A549 (cell line): ENCODE measurements at regions not wholly inside any gene's neighbourhood (a gene's known extent, or its start where the extent isn't known, plus 50 kb on each side); places are given as distances from the start of the nearest gene placed in this dataset.

Source experiments
- ATAC-seq, 2 experiments: fragments of 200-7000 bp in 1 of 2; fragments of >200 bp in 1 of 2; cut with Nextera tagmentation in 1 of 2; cut with Tn5 transposase in 1 of 2; 3 replicates each; pipeline versions ENCODE4 v1.8.0 to v1.9.1; 2018 to 2020; ENCODE audit warnings: mild to moderate bottlenecking in 1 of 2, moderate library complexity in 1 of 2
- CTCF ChIA-PET: fragments of 300-600 bp; sonication (Branson Sonifier 250); formaldehyde crosslinking; extraction: SDS; loops from one replicate; lab custom pipeline; 2021; ENCODE audit warnings: antibody characterized with exemption, inconsistent platforms; lab: Yijun Ruan, JAX
- POLR2A ChIA-PET: fragments of 350-600 bp; formaldehyde crosslinking; extraction: SDS; loops from one replicate; lab custom pipeline; 2021; ENCODE audit warnings: antibody characterized with exemption, inconsistent platforms; lab: Yijun Ruan, JAX
- DNase-seq, 2 experiments: peaks; one replicate each; pipeline versions ENCODE4 v3.0.0 to v3.0.0-alpha.2; 2011 to 2016; ENCODE audit warnings: low read depth in 1 of 2, low spot score in 1 of 2
- FAIRE-seq: peaks from 2 replicates; lab custom pipeline; 2011; peaks lifted over from hg19 to GRCh38; lab: Jason Lieb, UNC
- H3K27ac ChIP-seq, 2 experiments: fragments of >200 bp; sonication (Bioruptor Twin); formaldehyde crosslinking; 3 replicates each; pipeline ENCODE4 v1.5.1; 2016 to 2017
- H3K4me1 ChIP-seq: fragments of >200 bp; sonication (Bioruptor Twin); formaldehyde crosslinking; 3 replicates; pipeline ENCODE4 v1.6.1; 2016
- H3K4me2 ChIP-seq: fragments of >200 bp; sonication (Bioruptor Twin); formaldehyde crosslinking; 3 replicates; pipeline ENCODE4 v1.6.1; 2016
- H3K4me3 ChIP-seq: fragments of >200 bp; sonication (Bioruptor Twin); formaldehyde crosslinking; 3 replicates; pipeline ENCODE4 v1.5.1; 2016
- H3K9me3 ChIP-seq: fragments of >200 bp; sonication (Bioruptor Twin); formaldehyde crosslinking; 3 replicates; pipeline ENCODE4 v1.6.1; 2016
- BHLHE40 ChIP-seq: IDR thresholded peaks from 2 replicates; pipeline ENCODE4 v1.6.1; 2012; ENCODE audit warnings: low read depth, low read length, inconsistent platforms
- CBX2 ChIP-seq: fragments of 200-600 bp; sonication (generic); IDR thresholded peaks from 2 replicates; pipeline ENCODE4 v1.6.1; 2016; ENCODE audit warnings: low read depth, mild to moderate bottlenecking, borderline replicate concordance
- CBX8 ChIP-seq: fragments of 200-600 bp; sonication (generic); IDR thresholded peaks from 2 replicates; pipeline ENCODE4 v1.6.1; 2016
- CEBPB ChIP-seq, 2 experiments: fragments of >200 bp in 1 of 2; sonication (Bioruptor Twin) in 1 of 2; formaldehyde crosslinking in 1 of 2; IDR thresholded peaks; 2 replicates each; pipeline ENCODE4 v1.6.1; 2012 to 2016
- EHMT2 ChIP-seq: fragments of 200-600 bp; sonication (generic); IDR thresholded peaks from 2 replicates; pipeline ENCODE4 v1.6.1; 2016; ENCODE audit warnings: antibody characterized with exemption, low read depth, mild to moderate bottlenecking, moderate library complexity
- ELK1 ChIP-seq: fragments of 150-350 bp; IDR thresholded peaks from 2 replicates; pipeline ENCODE4 v1.6.1; 2014; ENCODE audit warnings: low read depth, mild to moderate bottlenecking, low read length
- EP300 ChIP-seq, 2 experiments: fragments of >200 bp; sonication (Bioruptor Twin); formaldehyde crosslinking; IDR thresholded peaks; 2 replicates in 1 of 2; 3 replicates in 1 of 2; pipeline ENCODE4 v1.6.1; 2016 to 2017
- FOSB ChIP-seq: fragments of 250-450 bp; sonication (Bioruptor Pico); IDR thresholded peaks from 2 replicates; pipeline ENCODE4 v1.5.0; 2020; ENCODE audit warnings: mild to moderate bottlenecking, moderate library complexity
- HDAC2 ChIP-seq: fragments of 200-600 bp; sonication (generic); IDR thresholded peaks from 2 replicates; pipeline ENCODE4 v1.6.1; 2016
- HEYL ChIP-seq: fragments of 250-450 bp; sonication (Bioruptor Pico); IDR thresholded peaks from 2 replicates; pipeline ENCODE4 v1.8.0; 2021; ENCODE audit warnings: mild to moderate bottlenecking, moderate library complexity
- HOXA7 ChIP-seq: fragments of 250-450 bp; sonication (Bioruptor Pico); IDR thresholded peaks from 2 replicates; pipeline ENCODE4 v1.5.0; 2020; ENCODE audit warnings: mild to moderate bottlenecking, moderate library complexity
- JUNB ChIP-seq: fragments of >200 bp; sonication (Bioruptor Twin); formaldehyde crosslinking; IDR thresholded peaks from 2 replicates; pipeline ENCODE4 v1.6.1; 2016
- KDM1A ChIP-seq: fragments of 200-600 bp; sonication (generic); IDR thresholded peaks from 2 replicates; pipeline ENCODE4 v1.6.1; 2016; ENCODE audit warnings: low read depth, mild to moderate bottlenecking
- MAFK ChIP-seq: fragments of 450-650 bp; IDR thresholded peaks from 2 replicates; pipeline ENCODE4 v1.6.1; 2014; ENCODE audit not compliant: partially characterized antibody
- MAX ChIP-seq: IDR thresholded peaks from 2 replicates; pipeline ENCODE4 v1.6.1; 2012
- NR3C1 ChIP-seq: fragments of >200 bp; sonication (Bioruptor Twin); formaldehyde crosslinking; IDR thresholded peaks from 3 replicates; pipeline ENCODE4 v1.6.1; 2017
- POLR2AphosphoS2 ChIP-seq: conservative IDR thresholded peaks from 2 replicates; pipeline ENCODE4 v1.6.1; 2012; ENCODE audit warnings: low read length, improper control_type of control experiment, inconsistent platforms
- RAD21 ChIP-seq, 2 experiments: fragments of >200 bp in 1 of 2; sonication (Bioruptor Twin) in 1 of 2; formaldehyde crosslinking in 1 of 2; IDR thresholded peaks in 1 of 2; conservative IDR thresholded peaks in 1 of 2; 2 replicates in 1 of 2; 3 replicates in 1 of 2; pipeline ENCODE4 v1.6.1; 2012 to 2018; ENCODE audit warnings: inconsistent platforms in 1 of 2
- SMC3 ChIP-seq: fragments of >200 bp; sonication (Bioruptor Twin); formaldehyde crosslinking; IDR thresholded peaks from 3 replicates; pipeline ENCODE4 v1.6.1; 2018; ENCODE audit warnings: inconsistent platforms
- TP53 ChIP-seq: fragments of 250-450 bp; sonication (Bioruptor Pico); IDR thresholded peaks from 2 replicates; pipeline ENCODE4 v1.5.0; 2021; ENCODE audit warnings: mild to moderate bottlenecking, moderate library complexity
- ZC3H11A ChIP-seq: fragments of 450-650 bp; IDR thresholded peaks from 2 replicates; pipeline ENCODE4 v1.6.1; 2014; ENCODE audit warnings: antibody characterized with exemption, mild to moderate bottlenecking
- ZNF302 ChIP-seq: fragments of 250-450 bp; sonication (Bioruptor Pico); IDR thresholded peaks from 2 replicates; pipeline ENCODE4 v1.9.0; 2021; ENCODE audit warnings: inconsistent platforms, mild to moderate bottlenecking, moderate library complexity
- WGBS: methylation state at CpG from one replicate; pipeline ENCODE4 v1.1.6; 2017; ENCODE audit errors: missing lambda C conversion rate; 5-methylcytosine and 5-hydroxymethylcytosine counted together
- TF ChIP-seq, protein P1 (sequence below): IDR thresholded peaks from 2 replicates; pipeline ENCODE4 v1.6.1; 2012; ENCODE audit warnings: low read depth, borderline replicate concordance
- TF ChIP-seq, protein P2 (sequence below): fragments of >200 bp; sonication (Bioruptor Twin); formaldehyde crosslinking; IDR thresholded peaks from 3 replicates; pipeline ENCODE4 v1.6.1; 2016
- TF ChIP-seq, protein P3 (sequence below): fragments of 450-650 bp; IDR thresholded peaks from 2 replicates; pipeline ENCODE4 v1.6.1; 2014; ENCODE audit warnings: antibody characterized with exemption
- TF ChIP-seq, protein P4 (sequence below): fragments of 200-600 bp; sonication (generic); IDR thresholded peaks from 2 replicates; pipeline ENCODE4 v1.6.1; 2016; ENCODE audit warnings: antibody characterized with exemption, mild to moderate bottlenecking, moderate library complexity

DNA sequence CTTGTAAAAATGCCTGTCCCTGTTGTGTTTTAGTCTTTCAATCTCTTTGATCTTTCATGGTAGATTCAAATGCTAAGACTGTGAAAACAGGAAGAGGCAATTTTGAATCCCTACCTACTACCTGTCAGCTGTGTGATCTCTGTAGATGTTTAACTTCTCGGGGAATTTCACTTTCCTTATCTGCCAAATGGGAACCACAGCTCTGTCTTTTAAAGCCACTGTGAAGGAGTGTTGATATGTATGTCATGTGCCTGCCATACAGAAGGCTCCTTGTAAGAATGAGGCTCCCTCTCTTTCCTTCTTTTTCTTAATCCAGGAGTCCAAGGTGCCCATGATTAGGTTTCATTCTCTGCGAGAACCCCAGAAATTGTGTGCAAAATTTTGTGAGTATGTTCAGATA lies 139.6 kb upstream of the ADAMTS9 start:
- H3K9me3 ChIP-seq, result no peaks in the 10 kb centered on the region
- ATAC-seq, result no peak
- H3K27ac ChIP-seq, result no peak overlapping the region
- WGBS, result 16% methylated on average over 2 of the region's 2 CpGs
- FAIRE-seq, result no peak
- no peak for TF ChIP-seq NR3C1
- no peak for TF ChIP-seq KDM1A
- TF ChIP-seq CEBPB (IDR thresholded peaks at IDR 0.05), result no peak
- TF ChIP-seq, protein P1, sequence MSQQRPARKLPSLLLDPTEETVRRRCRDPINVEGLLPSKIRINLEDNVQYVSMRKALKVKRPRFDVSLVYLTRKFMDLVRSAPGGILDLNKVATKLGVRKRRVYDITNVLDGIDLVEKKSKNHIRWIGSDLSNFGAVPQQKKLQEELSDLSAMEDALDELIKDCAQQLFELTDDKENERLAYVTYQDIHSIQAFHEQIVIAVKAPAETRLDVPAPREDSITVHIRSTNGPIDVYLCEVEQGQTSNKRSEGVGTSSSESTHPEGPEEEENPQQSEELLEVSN, result no peak
- TF ChIP-seq ELK1, result no peak
- no peak for DNase-seq
- ChIA-PET CTCF (no interaction called here), POLR2A (no interaction called here)
- no peaks in the 10 kb centered on the region for H3K4me1 ChIP-seq
- no peak overlapping the region for H3K4me2 ChIP-seq
- H3K4me3 ChIP-seq, result no peak overlapping the region

GRCh38 chr3:64827019-64827418 lies 139.2 kb upstream of the ADAMTS9 start:
- POLR2A ChIA-PET, result no interaction called here
- H3K4me2 ChIP-seq, result no peak overlapping the region
- H3K4me1 ChIP-seq, result no peaks in the 10 kb centered on the region
- no peak for DNase-seq
- H3K27ac ChIP-seq, result no peak overlapping the region
- no peak for FAIRE-seq
- H3K4me3 ChIP-seq, result no peak overlapping the region
- TF ChIP-seq ZNF302 (CRISPR knock-in tag) (no peak), JUNB (no peak), BHLHE40 (no peak), HOXA7 (CRISPR knock-in tag) (no peak), CBX8 (no peak), SMC3 (no peak), EP300 (IDR thresholded peaks at IDR 0.05) (no peak), POLR2AphosphoS2 (no peak), NR3C1 (no peak)
- CTCF ChIA-PET, result no interaction called here
- no peak for ATAC-seq
- no peaks in the 10 kb centered on the region for H3K9me3 ChIP-seq

GRCh38 chr3:64825404-64826120 lies 137.8 kb upstream of the ADAMTS9 start:
- 8% methylated on average over 2 of the region's 2 CpGs for WGBS
- no peak for ATAC-seq

More at GRCh38 chr3:64825404-64826120, 137.8 kb upstream of the ADAMTS9 start:
- POLR2A ChIA-PET, result no interaction called here
- CTCF ChIA-PET, result interaction anchor here (1.2 kb wide), 1 partner anchor 11 kb away, joined by 3 read pairs; no protein-coding TSS in a partner anchor
- TF ChIP-seq HEYL (CRISPR knock-in tag) (no peak), HDAC2 (no peak), EHMT2 (no peak), CBX2 (no peak), RAD21 (conservative IDR thresholded peaks at IDR 0.05 in 1 of 2, IDR thresholded peaks at IDR 0.05 in 1 of 2) (no peak), FOSB (CRISPR knock-in tag) (no peak), TP53 (no peak), MAFK (no peak), SMC3 (no peak), ZC3H11A (no peak), ZNF302 (CRISPR knock-in tag) (no peak), MAX (no peak)
- TF ChIP-seq, protein P2, sequence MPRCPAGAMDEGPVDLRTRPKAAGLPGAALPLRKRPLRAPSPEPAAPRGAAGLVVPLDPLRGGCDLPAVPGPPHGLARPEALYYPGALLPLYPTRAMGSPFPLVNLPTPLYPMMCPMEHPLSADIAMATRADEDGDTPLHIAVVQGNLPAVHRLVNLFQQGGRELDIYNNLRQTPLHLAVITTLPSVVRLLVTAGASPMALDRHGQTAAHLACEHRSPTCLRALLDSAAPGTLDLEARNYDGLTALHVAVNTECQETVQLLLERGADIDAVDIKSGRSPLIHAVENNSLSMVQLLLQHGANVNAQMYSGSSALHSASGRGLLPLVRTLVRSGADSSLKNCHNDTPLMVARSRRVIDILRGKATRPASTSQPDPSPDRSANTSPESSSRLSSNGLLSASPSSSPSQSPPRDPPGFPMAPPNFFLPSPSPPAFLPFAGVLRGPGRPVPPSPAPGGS, result no peak
- TF ChIP-seq, protein P3, sequence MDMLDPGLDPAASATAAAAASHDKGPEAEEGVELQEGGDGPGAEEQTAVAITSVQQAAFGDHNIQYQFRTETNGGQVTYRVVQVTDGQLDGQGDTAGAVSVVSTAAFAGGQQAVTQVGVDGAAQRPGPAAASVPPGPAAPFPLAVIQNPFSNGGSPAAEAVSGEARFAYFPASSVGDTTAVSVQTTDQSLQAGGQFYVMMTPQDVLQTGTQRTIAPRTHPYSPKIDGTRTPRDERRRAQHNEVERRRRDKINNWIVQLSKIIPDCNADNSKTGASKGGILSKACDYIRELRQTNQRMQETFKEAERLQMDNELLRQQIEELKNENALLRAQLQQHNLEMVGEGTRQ, result no peak
- TF ChIP-seq, protein P4, sequence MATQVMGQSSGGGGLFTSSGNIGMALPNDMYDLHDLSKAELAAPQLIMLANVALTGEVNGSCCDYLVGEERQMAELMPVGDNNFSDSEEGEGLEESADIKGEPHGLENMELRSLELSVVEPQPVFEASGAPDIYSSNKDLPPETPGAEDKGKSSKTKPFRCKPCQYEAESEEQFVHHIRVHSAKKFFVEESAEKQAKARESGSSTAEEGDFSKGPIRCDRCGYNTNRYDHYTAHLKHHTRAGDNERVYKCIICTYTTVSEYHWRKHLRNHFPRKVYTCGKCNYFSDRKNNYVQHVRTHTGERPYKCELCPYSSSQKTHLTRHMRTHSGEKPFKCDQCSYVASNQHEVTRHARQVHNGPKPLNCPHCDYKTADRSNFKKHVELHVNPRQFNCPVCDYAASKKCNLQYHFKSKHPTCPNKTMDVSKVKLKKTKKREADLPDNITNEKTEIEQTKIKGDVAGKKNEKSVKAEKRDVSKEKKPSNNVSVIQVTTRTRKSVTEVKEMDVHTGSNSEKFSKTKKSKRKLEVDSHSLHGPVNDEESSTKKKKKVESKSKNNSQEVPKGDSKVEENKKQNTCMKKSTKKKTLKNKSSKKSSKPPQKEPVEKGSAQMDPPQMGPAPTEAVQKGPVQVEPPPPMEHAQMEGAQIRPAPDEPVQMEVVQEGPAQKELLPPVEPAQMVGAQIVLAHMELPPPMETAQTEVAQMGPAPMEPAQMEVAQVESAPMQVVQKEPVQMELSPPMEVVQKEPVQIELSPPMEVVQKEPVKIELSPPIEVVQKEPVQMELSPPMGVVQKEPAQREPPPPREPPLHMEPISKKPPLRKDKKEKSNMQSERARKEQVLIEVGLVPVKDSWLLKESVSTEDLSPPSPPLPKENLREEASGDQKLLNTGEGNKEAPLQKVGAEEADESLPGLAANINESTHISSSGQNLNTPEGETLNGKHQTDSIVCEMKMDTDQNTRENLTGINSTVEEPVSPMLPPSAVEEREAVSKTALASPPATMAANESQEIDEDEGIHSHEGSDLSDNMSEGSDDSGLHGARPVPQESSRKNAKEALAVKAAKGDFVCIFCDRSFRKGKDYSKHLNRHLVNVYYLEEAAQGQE, result no peak
- DNase-seq, result no peak
- H3K4me1 ChIP-seq, result no peaks in the 10 kb centered on the region
- no peak overlapping the region for H3K4me2 ChIP-seq
- FAIRE-seq, result no peak
- no peak overlapping the region for H3K27ac ChIP-seq
- H3K9me3 ChIP-seq, result no peaks in the 10 kb centered on the region
- no peak overlapping the region for H3K4me3 ChIP-seq
